ENCODE measurements at regions not wholly inside any gene's neighbourhood (a gene's known extent, or its start where the extent isn't known, plus 50 kb on each side); places are given as distances from the start of the nearest gene placed in this dataset.
"Not testable (repeated sequence)": the region's sequence is repeated elsewhere in the genome, so short reads cannot be mapped to it uniquely, and the experiment has no call there.

GRCh38 chr10:44267007-44267406 is 117.9 kb downstream of the CXCL12 start:
- DNase-seq, result no peak

DNA sequence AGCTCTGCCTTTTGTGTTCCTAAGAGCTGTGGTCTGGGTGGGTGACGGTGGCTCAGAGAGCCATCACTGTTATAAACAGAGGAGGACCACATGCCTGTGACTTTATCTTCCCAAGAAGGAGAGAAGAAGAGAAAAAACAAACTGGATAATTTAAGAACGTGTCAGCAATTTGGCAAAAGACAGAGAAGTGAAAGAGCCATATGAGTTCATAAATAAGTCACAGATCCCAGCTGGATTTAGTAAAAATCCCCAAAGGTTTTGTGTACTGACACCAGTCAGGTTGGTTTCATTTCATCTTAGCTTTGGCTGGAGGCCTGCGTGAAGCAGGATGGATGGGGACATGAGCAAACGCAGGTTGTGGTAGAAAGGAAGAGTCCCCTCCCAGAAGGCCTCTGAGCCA is 120.7 kb downstream of the CXCL12 start:
- no peak for DNase-seq

GRCh38 chr10:44263771-44264170 is 121.1 kb downstream of the CXCL12 start:
- no peak for DNase-seq

DNA sequence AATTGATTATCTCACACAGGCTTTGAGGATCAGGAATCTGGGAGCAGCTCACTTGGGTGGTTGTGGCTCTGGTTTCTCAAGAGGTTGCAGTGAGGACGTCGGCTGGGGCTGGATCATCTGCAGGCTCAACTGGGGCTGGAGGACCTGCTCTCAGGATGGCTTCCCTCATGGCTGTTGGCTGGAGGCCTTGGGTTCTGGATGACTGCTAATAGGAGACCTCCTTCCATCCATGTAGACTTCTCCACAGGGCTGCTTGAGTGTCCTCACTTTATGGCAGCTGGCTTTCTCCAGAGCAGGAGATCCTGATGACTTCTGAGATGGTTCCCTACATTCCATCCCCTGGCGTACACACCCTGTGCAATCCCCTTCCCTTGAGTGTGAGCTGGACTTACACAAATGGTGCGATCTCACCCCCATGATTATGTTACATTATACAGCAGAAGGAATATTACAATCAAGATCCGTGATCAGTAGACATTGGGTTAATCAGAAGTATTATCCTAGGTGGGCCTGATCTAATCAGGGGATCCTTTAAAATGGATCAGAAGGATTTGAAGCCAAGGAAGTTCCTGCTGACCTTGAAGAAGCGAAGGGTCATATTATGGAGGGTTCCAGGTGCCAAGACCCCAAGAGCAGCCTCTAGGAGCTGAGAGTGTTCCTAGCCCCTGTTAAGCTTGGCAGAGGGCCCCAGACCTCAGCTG is 122.2 kb downstream of the CXCL12 start:
- no peak for DNase-seq

- no peak for DNase-seq
These were observed 123.0 kb downstream of the CXCL12 start for GRCh38 chr10:44261710-44262455.

DNA sequence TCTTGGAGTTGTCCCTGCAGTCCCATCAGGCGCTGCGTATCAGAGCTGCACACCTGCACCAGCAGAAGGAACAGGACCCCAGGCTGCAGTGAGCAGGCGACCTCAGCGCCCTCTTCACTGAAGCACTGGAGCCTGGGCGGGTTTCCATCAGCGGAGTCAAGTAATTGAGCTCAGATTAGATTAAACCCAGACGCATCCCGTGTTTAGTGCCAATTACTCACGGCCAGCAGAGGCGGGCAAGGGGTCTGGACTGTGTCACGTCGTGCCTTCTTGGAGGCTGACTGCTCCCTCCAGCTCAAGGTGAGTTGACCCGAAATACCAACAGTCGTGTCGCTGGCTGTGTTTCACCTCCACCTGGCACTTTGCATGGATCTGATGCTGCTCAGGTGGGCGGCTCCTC is 123.6 kb downstream of the CXCL12 start:
- DNase-seq, result no peak

- no peak for DNase-seq
These were observed 124.5 kb downstream of the CXCL12 start for GRCh38 chr10:44260286-44260928.

GRCh38 chr10:44259090-44259874 is 125.6 kb downstream of the CXCL12 start:
- DNase-seq, result no peak

GRCh38 chr10:44258460-44259089 is 126.3 kb downstream of the CXCL12 start:
- no peak for DNase-seq

- DNase-seq, result no peak
These were observed 126.9 kb downstream of the CXCL12 start for GRCh38 chr10:44258019-44258418.

GRCh38 chr10:44253769-44254462 is 131.0 kb downstream of the CXCL12 start:
- no peak for DNase-seq

- not testable (repeated sequence) for DNase-seq
These were observed 132.3 kb downstream of the CXCL12 start for GRCh38 chr10:44252631-44253030.

- DNase-seq, result not testable (repeated sequence)
These were observed 135.0 kb downstream of the CXCL12 start for GRCh38 chr10:44249933-44250332.

DNA sequence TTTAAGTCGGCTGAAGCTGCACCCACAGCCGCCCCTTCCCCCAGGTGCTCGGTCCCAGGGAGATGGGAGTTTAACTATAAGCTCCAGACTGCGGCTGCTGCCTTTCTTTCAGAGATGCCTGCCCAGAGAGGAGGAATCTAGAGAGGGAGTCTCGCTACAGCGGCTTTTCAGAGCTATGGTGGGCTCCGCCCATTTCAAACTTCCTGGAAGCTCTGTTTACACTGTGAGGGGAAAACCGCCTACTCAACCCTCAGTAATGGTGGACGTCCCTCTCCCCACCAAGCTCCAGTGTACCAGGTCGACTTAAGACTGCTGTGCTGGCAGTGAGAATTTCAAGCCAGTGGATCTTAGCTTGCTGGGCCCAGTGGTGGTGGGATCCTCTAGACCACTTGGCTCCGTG is 135.4 kb downstream of the CXCL12 start:
- DNase-seq, result no peak

DNA sequence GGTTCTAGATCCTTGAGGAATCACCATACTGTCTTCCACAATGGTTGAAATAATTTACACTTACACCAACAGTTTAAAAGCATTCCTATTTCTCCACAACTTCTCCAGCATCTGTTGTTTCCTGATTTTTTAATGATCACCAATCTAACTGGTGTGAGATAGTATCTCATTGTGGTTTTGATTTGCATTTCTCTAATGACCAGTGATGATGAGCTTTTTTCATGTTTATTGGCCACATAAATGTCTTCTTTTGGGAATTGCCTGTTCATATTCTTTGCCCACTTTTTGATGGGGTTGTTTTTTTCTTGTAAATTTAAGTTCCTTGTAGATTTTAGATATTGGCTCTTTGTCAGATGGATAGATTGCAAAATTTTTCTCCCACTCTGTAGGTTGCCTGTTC is 138.2 kb downstream of the CXCL12 start:
- not testable (repeated sequence) for DNase-seq

DNA sequence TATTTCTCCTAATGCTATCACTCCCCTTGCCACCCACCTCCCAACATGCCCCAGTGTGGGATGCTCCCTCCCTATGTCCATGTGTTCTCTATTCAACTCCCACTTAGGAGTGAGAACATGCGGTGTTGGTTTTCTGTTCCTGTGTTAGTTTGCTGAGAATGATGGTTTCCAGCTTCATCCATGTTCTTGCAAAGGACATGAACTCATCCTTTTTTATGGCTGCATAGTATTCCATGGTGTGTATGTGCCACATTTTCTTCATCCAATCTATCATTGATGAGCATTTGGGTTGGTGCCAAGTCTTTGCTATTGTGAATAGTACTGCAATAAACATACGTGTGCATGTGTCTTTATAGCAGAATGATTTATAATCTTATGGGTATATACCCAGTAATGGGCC is 138.6 kb downstream of the CXCL12 start:
- not testable (repeated sequence) for DNase-seq

- no peak for DNase-seq
These were observed 139.3 kb downstream of the CXCL12 start for GRCh38 chr10:44245601-44245938.

GRCh38 chr10:44244745-44245600 is 139.9 kb downstream of the CXCL12 start:
- DNase-seq, result no peak

GRCh38 chr10:44243851-44244510 is 140.9 kb downstream of the CXCL12 start:
- DNase-seq, result no peak

DNA sequence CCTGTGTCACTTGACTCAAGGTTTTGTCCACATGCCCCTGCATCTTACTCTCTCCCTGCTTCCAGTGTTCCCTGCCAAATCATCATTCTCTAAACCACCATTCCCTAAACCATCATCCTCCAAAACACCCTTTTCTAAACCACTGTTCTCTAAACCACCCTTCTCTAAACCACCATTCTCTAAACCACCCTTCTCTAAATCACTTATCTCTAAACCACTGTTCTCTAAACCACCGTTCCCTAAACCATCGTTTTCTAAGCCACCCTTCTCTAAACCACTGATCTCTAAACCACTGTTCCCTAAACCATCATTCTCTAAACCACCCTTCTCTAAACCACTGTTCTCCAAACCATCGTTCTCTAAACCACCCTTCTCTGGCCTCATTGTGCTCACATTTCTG is 142.1 kb downstream of the CXCL12 start:
- DNase-seq, result no peak

- DNase-seq, result no peak
These were observed 142.8 kb downstream of the CXCL12 start for GRCh38 chr10:44242091-44242490.

Measured in activated CD8-positive, alpha-beta memory T cell treated with anti-CD3 and anti-CD28 coated beads for 24 hours (primary cell).